ENCODE measurements at regions not wholly inside any gene's neighbourhood (a gene's known extent, or its start where the extent isn't known, plus 50 kb on each side); places are given as distances from the start of the nearest gene placed in this dataset.
"Not testable (repeated sequence)": the region's sequence is repeated elsewhere in the genome, so short reads cannot be mapped to it uniquely, and the experiment has no call there.

- H3K27ac Mint-ChIP-seq (ENCODE audit: unreplicated experiment), result no peak overlapping the region
Measured at GRCh38 chr5:57718155-57718554, 235.5 kb upstream of the ACTBL2 start.

GRCh38 chr5:57717555-57717954 lies 234.9 kb upstream of the ACTBL2 start:
- H3K9me3 Mint-ChIP-seq (ENCODE audit: low read depth, unreplicated experiment), result peaks cover 3% of the 10 kb centered on the region
- CTCF ChIA-PET, result no interaction called here
- no peak overlapping the region for H3K4me3 Mint-ChIP-seq (ENCODE audit: low read depth, unreplicated experiment)
- BruUV-seq (replicated peaks), result no TSS peak
- TF ChIP-seq CTCF (IDR thresholded peaks at IDR 0.05; ENCODE audit: unreplicated experiment), result no peak
- no peak overlapping the region for H3K27ac Mint-ChIP-seq (ENCODE audit: unreplicated experiment)
- no peak for DNase-seq
- no peaks in the 10 kb centered on the region for H3K36me3 Mint-ChIP-seq (ENCODE audit: insufficient read depth, unreplicated experiment)
- intact Hi-C loops (cut with micrococcal nuclease; ENCODE audit: unreplicated experiment), result no loop called here
- peaks cover 41% of the 10 kb centered on the region for H3K4me1 Mint-ChIP-seq (ENCODE audit: low read depth, unreplicated experiment)
- H3K27me3 Mint-ChIP-seq (ENCODE audit: unreplicated experiment), result no peaks in the 10 kb centered on the region

More at GRCh38 chr5:57718155-57718554, 235.5 kb upstream of the ACTBL2 start:
- H3K27me3 Mint-ChIP-seq (ENCODE audit: unreplicated experiment), result no peaks in the 10 kb centered on the region
- CTCF ChIA-PET, result no interaction called here
- intact Hi-C loops (cut with micrococcal nuclease; ENCODE audit: unreplicated experiment), result no loop called here
- DNase-seq, result no peak
- BruUV-seq (replicated peaks), result no TSS peak
- H3K4me1 Mint-ChIP-seq (ENCODE audit: low read depth, unreplicated experiment), result peaks cover 41% of the 10 kb centered on the region
- peaks cover 3% of the 10 kb centered on the region for H3K9me3 Mint-ChIP-seq (ENCODE audit: low read depth, unreplicated experiment)
- no peaks in the 10 kb centered on the region for H3K36me3 Mint-ChIP-seq (ENCODE audit: insufficient read depth, unreplicated experiment)
- H3K4me3 Mint-ChIP-seq (ENCODE audit: low read depth, unreplicated experiment), result no peak overlapping the region
- TF ChIP-seq CTCF (IDR thresholded peaks at IDR 0.05; ENCODE audit: unreplicated experiment), result no peak

- no peaks in the 10 kb centered on the region for H3K36me3 Mint-ChIP-seq (ENCODE audit: insufficient read depth, unreplicated experiment)
- H3K9me3 Mint-ChIP-seq (ENCODE audit: low read depth, unreplicated experiment), result peaks cover 3% of the 10 kb centered on the region
- no peak overlapping the region for H3K27ac Mint-ChIP-seq (ENCODE audit: unreplicated experiment)
- CTCF ChIA-PET, result no interaction called here
- DNase-seq, result no peak
- no peak for TF ChIP-seq CTCF (IDR thresholded peaks at IDR 0.05; ENCODE audit: unreplicated experiment)
- peaks cover 41% of the 10 kb centered on the region for H3K4me1 Mint-ChIP-seq (ENCODE audit: low read depth, unreplicated experiment)
- no peak overlapping the region for H3K4me3 Mint-ChIP-seq (ENCODE audit: low read depth, unreplicated experiment)
- intact Hi-C loops (cut with micrococcal nuclease; ENCODE audit: unreplicated experiment), result no loop called here
- no peaks in the 10 kb centered on the region for H3K27me3 Mint-ChIP-seq (ENCODE audit: unreplicated experiment)
- no TSS peak for BruUV-seq (replicated peaks)
Measured at GRCh38 chr5:57716661-57717060, 234.1 kb upstream of the ACTBL2 start.

- no peak overlapping the region for H3K4me3 Mint-ChIP-seq (ENCODE audit: low read depth, unreplicated experiment)
- no peak for DNase-seq
- CTCF ChIA-PET, result no interaction called here
- no peak for TF ChIP-seq CTCF (IDR thresholded peaks at IDR 0.05; ENCODE audit: unreplicated experiment)
- H3K36me3 Mint-ChIP-seq (ENCODE audit: insufficient read depth, unreplicated experiment), result no peaks in the 10 kb centered on the region
- peaks cover 3% of the 10 kb centered on the region for H3K9me3 Mint-ChIP-seq (ENCODE audit: low read depth, unreplicated experiment)
- intact Hi-C loops (cut with micrococcal nuclease; ENCODE audit: unreplicated experiment), result no loop called here
- peaks cover 41% of the 10 kb centered on the region for H3K4me1 Mint-ChIP-seq (ENCODE audit: low read depth, unreplicated experiment)
- BruUV-seq (replicated peaks), result no TSS peak
- no peak overlapping the region for H3K27ac Mint-ChIP-seq (ENCODE audit: unreplicated experiment)
- H3K27me3 Mint-ChIP-seq (ENCODE audit: unreplicated experiment), result no peaks in the 10 kb centered on the region
Measured at GRCh38 chr5:57715296-57715695, 232.7 kb upstream of the ACTBL2 start.

GRCh38 chr5:57713535-57713934 lies 230.9 kb upstream of the ACTBL2 start:
- CTCF ChIA-PET; H3K36me3 Mint-ChIP-seq (ENCODE audit: insufficient read depth, unreplicated experiment); intact Hi-C loops (cut with micrococcal nuclease; ENCODE audit: unreplicated experiment); H3K4me3 Mint-ChIP-seq (ENCODE audit: low read depth, unreplicated experiment); H3K27me3 Mint-ChIP-seq (ENCODE audit: unreplicated experiment); H3K9me3 Mint-ChIP-seq (ENCODE audit: low read depth, unreplicated experiment); DNase-seq; BruUV-seq (replicated peaks); H3K27ac Mint-ChIP-seq (ENCODE audit: unreplicated experiment): not testable (repeated sequence)
- peaks cover 34% of the 10 kb centered on the region for H3K4me1 Mint-ChIP-seq (ENCODE audit: low read depth, unreplicated experiment)
